ENCODE measurements at regions not wholly inside any gene's neighbourhood (a gene's known extent, or its start where the extent isn't known, plus 50 kb on each side); places are given as distances from the start of the nearest gene placed in this dataset.
"Not testable (repeated sequence)": the region's sequence is repeated elsewhere in the genome, so short reads cannot be mapped to it uniquely, and the experiment has no call there.

DNA sequence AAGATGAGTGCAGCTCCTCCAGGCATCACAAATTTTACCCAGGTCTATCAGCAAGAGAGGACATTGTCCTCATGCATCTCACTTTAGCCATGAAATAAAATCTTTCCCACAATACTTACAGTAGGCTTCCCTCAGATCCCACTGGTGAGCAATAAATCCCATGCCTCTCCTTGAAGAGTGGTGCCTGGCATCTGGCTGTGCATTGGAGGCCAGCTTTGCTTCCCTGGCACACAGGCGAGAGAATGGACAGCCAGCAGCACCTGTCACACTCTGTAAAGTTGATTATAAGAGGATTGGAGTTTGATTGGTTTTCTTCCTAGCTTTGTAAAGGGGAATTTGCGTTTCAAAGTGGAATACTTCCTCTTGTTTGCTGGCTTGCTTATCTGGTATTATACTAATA lies 1153.9 kb downstream of the AACS start:
- no peak for DNase-seq

- DNase-seq = no peak
These were observed 1154.5 kb downstream of the AACS start for GRCh38 chr12:126219654-126220279.

DNA sequence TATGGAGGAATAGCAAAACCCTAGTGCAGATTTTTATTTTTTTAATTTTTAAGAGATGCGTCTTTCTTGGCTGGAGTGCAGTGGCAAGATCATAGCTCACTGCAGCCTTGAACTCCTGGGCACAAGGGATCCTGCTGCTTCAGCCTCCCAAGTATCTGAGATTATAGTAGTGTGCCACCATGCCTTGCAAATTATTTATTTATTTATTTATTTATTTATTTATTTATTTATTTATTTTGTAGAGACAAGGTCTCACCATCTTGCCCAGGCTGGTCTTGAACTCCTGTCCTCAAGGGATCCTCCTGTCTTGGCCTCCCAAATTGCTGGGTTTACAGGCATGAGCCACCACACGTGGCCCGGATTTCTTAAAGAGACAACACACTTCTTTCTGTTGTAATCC lies 1158.8 kb downstream of the AACS start:
- no peak for DNase-seq

DNA sequence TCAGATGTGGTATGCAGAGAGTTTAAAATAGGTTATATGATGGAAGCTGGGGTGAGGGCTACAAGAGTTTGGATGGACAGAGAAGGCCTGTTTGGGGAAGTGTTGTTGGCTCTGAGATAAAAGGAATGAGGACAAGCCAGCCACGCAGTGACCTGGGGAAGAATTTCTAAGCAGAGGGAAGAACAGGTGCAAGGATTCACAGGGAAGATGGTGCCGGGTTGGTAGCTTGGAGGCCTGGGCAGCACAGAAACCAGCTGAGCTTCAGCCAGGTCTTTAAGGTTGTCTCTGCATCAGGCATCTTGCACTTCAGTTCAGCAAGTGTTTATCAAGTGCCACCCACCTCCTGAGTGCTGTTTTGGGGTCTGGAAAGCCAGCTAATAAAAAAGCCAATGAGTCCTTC lies 1163.7 kb downstream of the AACS start:
- DNase-seq = no peak

- DNase-seq = no peak
These were observed 1167.5 kb downstream of the AACS start for GRCh38 chr12:126232711-126233110.

- DNase-seq = no peak
These were observed 1168.4 kb downstream of the AACS start for GRCh38 chr12:126233625-126234024.

- DNase-seq = no peak
These were observed 1178.7 kb downstream of the AACS start for GRCh38 chr12:126243814-126244440.

DNA sequence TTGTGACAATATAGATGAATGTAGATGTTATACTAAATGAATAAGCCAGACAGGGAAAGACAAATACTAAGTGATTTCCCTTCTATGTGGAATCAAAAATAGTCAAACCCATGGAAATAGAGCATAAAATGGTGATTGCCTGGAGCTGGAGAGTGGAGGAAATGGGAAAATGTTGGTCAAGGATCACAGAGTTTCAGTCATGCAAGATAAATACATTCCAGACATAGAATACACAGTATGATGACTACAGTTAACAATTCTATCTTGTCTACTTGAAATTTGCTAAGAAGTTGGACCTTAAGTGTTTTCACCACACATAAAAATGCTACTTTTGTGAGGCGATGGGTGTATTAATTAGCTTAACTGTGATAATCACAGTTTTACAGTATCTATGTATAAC lies 1182.7 kb downstream of the AACS start:
- DNase-seq = no peak

- no peak for DNase-seq
These were observed 1183.7 kb downstream of the AACS start for GRCh38 chr12:126248871-126249403.

- DNase-seq = no peak
These were observed 1193.0 kb downstream of the AACS start for GRCh38 chr12:126258190-126258589.

- DNase-seq = no peak
These were observed 1197.6 kb downstream of the AACS start for GRCh38 chr12:126262829-126263228.

GRCh38 chr12:126268222-126268621 lies 1203.0 kb downstream of the AACS start:
- no peak for DNase-seq

- no peak for DNase-seq
These were observed 1205.9 kb downstream of the AACS start for GRCh38 chr12:126271159-126271558.

DNA sequence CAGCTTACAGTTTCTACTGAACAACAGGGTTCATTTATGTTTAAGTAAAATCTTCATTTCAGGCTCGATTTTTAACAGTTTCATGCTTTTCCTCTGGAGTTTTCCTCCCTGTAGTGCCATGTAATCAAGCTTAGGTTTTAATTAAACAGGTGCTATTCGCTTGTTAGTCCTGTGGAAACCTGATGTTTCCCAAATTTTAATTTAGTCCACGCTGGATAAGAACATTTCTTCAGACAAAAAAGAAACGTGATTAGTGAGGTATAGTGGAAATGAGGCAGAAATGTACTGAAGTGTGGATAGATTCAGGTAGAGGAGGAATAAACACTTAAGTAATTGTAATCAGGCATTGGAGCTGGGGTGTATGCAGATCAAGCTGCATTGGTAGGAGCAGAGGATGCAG lies 1217.5 kb downstream of the AACS start:
- DNase-seq = no peak

DNA sequence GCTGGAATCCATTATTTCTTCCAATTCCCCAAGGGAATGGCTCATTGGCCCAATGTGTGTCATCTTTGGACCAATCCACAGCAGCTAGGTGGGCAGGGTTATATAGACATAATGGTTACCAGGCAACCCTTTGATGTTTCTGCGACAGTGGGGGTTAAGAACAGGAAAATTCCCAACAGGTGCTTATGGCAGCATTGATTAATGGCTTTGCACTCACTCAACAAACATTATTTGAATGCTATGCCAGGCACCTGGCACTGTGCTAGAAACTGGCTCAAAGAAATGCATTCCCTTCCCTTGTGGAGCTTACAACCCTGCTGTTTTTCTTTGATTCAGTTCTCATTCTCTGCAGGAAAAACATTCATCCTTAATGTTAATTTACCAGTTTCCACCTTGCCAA lies 1221.0 kb downstream of the AACS start:
- DNase-seq = no peak

DNA sequence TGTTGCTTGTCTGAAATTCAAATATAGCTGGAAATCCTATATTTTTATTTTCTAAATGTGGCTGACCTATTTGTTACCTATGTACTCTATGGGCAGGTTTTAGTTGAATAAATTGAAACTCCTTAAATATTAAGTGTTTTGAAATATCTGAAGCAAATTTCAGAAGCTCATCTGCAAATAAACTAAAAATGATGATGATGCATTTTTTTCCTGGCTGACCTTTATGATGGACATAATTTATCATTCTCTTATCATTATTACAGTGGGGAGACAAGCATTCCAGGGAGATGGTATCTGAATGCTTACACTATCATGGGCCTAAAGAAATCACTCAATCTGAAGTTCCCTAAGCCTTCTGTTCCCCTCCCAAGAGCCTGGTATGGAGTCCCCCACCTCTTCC lies 1225.2 kb downstream of the AACS start:
- no peak for DNase-seq

DNA sequence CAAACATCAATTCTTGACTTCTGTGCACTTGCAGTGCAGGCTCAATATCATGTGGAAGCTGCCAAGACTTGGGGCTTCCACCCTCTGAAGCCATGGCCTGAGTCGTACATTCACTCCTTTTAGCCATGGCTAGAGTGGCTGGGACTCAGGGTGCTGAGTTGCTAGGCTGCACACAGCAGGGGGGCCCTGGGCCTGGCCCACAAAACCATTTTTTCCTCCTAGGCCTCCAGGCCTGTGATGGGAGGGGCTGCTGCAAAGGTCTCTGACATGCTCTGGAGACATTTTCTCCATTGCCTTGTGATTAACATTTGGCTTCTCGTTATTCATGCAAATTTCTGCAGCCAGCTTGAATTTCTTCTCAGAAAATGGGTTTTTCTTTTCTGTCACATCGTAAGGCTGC lies 1226.8 kb downstream of the AACS start:
- not testable (repeated sequence) for DNase-seq

GRCh38 chr12:126295652-126296051 lies 1230.4 kb downstream of the AACS start:
- no peak for DNase-seq

DNA sequence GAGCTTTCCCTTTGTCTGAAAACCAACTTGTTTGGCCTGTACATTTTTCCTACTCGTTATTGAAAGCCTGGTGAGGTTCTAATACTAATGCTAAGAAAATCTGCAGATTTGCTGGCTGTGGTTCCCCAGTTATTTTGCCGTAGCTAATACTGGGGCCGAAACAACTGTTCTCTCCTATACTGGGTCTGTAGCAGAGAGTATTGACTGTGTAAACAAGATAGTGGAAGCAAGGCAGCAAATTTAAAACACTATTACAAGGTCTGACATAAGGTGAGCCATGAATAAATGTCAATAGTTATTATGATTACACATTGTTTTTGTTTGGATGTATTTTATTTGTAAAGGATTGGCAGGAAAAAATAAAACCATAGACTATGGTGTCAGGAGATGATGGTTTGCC lies 1244.0 kb downstream of the AACS start:
- no peak for DNase-seq

DNA sequence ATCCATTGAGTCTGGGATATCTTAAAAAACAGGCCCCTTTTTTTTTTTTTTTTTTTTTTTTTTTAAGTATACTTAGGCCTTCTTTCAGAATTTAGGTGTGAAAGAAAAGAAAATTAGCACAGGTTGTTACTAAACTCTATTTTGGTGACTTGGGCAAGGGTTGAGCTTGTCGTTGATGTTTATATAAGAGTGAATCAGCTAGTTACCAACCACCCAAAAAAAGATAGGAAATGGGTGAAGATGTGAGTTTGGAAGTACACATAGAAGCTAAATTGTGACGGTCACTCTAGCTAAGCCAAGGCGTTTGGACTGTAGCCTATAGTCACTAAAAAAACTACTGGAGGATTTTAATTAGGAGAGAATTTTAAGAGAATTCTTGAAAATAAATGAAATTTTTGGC lies 1247.2 kb downstream of the AACS start:
- no peak for DNase-seq

GRCh38 chr12:126316411-126316810 lies 1251.2 kb downstream of the AACS start:
- DNase-seq = no peak

GRCh38 chr12:126337556-126338441 lies 1272.6 kb downstream of the AACS start:
- no peak for DNase-seq

- no peak for DNase-seq
These were observed 1277.6 kb downstream of the AACS start for GRCh38 chr12:126342866-126343265.

DNA sequence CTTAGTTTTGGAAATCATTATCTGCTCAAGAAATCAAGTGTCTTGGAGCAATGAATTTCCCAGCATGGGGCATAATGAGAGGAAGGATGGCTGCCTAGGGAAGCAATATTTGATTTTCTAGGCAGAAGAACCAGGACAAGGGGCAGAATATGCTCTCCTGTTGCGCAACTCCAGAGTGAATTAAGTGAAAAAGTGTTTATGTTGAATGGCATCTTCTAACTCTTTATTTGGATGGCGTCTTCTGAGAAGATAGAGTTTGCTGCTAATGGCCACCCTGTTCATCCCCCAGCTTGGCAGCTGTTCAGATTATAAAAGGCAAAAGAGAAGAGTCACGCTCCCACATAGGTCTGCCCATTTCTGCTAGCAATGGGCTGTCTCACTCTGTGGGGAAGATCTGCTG lies 1278.1 kb downstream of the AACS start:
- DNase-seq = no peak

Measured in amniotic stem cell (primary cell).